Endothelial cell (in vitro differentiated cells): ENCODE measurements at regions not wholly inside any gene's neighbourhood (a gene's known extent, or its start where the extent isn't known, plus 50 kb on each side); places are given as distances from the start of the nearest gene placed in this dataset.
"Not testable (repeated sequence)": the region's sequence is repeated elsewhere in the genome, so short reads cannot be mapped to it uniquely, and the experiment has no call there.

Experiments
- DNase-seq: peaks from one replicate; pipeline ENCODE4 v3.0.0; 2021; ENCODE audit warnings: low spot score
- H3K27ac Mint-ChIP-seq: one replicate; pipeline ENCODE4 v1.8.0; 2021; ENCODE audit warnings: mixed read lengths, inconsistent platforms; ENCODE audit not compliant: unreplicated experiment
- H3K27me3 Mint-ChIP-seq: one replicate; pipeline ENCODE4 v1.8.0; 2021; ENCODE audit warnings: mild to moderate bottlenecking, moderate library complexity, mixed read lengths, inconsistent platforms; ENCODE audit not compliant: unreplicated experiment
- H3K36me3 Mint-ChIP-seq: one replicate; pipeline ENCODE4 v1.8.0; 2021; ENCODE audit warnings: mild to moderate bottlenecking, low read depth, mixed read lengths, inconsistent platforms; ENCODE audit not compliant: unreplicated experiment
- H3K4me1 Mint-ChIP-seq: one replicate; pipeline ENCODE4 v1.8.0; 2021; ENCODE audit warnings: mild to moderate bottlenecking, mixed read lengths, inconsistent platforms; ENCODE audit not compliant: unreplicated experiment
- H3K4me3 Mint-ChIP-seq: one replicate; pipeline ENCODE4 v1.8.0; 2021; ENCODE audit warnings: mild to moderate bottlenecking, mixed read lengths, inconsistent platforms; ENCODE audit not compliant: unreplicated experiment
- H3K9me3 Mint-ChIP-seq: one replicate; pipeline ENCODE4 v1.8.0; 2021; ENCODE audit warnings: mixed read lengths, inconsistent platforms; ENCODE audit not compliant: unreplicated experiment
- CTCF ChIP-seq: fragments of 200-600 bp; sonication (generic); IDR thresholded peaks from one replicate; pipeline ENCODE4 v1.5.0; 2021; ENCODE audit warnings: antibody characterized with exemption; ENCODE audit not compliant: unreplicated experiment

GRCh38 chr2:242075168-242075567, 205.6 kb downstream of the RTP5 start:
- no peaks in the 10 kb centered on the region for H3K9me3 Mint-ChIP-seq
- H3K27ac Mint-ChIP-seq = no peak overlapping the region
- H3K27me3 Mint-ChIP-seq = peaks cover 3% of the 10 kb centered on the region
- H3K36me3 Mint-ChIP-seq = no peaks in the 10 kb centered on the region
- TF ChIP-seq CTCF = no peak
- DNase-seq = no peak
- H3K4me3 Mint-ChIP-seq = no peak overlapping the region
- H3K4me1 Mint-ChIP-seq = no peaks in the 10 kb centered on the region

GRCh38 chr2:242075696-242076095, 206.2 kb downstream of the RTP5 start:
- no peak for TF ChIP-seq CTCF
- Mint-ChIP-seq H3K4me1 (no peaks in the 10 kb centered on the region), H3K27ac (no peak overlapping the region), H3K36me3 (no peaks in the 10 kb centered on the region), H3K27me3 (peaks cover 3% of the 10 kb centered on the region), H3K4me3 (no peak overlapping the region), H3K9me3 (no peaks in the 10 kb centered on the region)
- DNase-seq = no peak

- not testable (repeated sequence) for H3K4me1 Mint-ChIP-seq, H3K36me3 Mint-ChIP-seq, H3K27me3 Mint-ChIP-seq, H3K27ac Mint-ChIP-seq, H3K4me3 Mint-ChIP-seq, DNase-seq, H3K9me3 Mint-ChIP-seq
These were observed 206.7 kb downstream of the RTP5 start for GRCh38 chr2:242076184-242076583.

- H3K4me3 Mint-ChIP-seq, H3K9me3 Mint-ChIP-seq, H3K4me1 Mint-ChIP-seq, H3K27me3 Mint-ChIP-seq, DNase-seq, H3K27ac Mint-ChIP-seq, H3K36me3 Mint-ChIP-seq: not testable (repeated sequence)
These were observed 208.9 kb downstream of the RTP5 start for GRCh38 chr2:242078426-242078825.

GRCh38 chr2:242079792-242080191, 210.3 kb downstream of the RTP5 start:
- H3K4me3 Mint-ChIP-seq, H3K36me3 Mint-ChIP-seq, H3K9me3 Mint-ChIP-seq, DNase-seq, H3K27me3 Mint-ChIP-seq, H3K4me1 Mint-ChIP-seq, H3K27ac Mint-ChIP-seq: not testable (repeated sequence)

- DNase-seq, H3K27me3 Mint-ChIP-seq, H3K27ac Mint-ChIP-seq, H3K36me3 Mint-ChIP-seq, H3K4me3 Mint-ChIP-seq, H3K4me1 Mint-ChIP-seq, H3K9me3 Mint-ChIP-seq: not testable (repeated sequence)
These were observed 211.2 kb downstream of the RTP5 start for GRCh38 chr2:242080575-242081214.

GRCh38 chr2:242084034-242084433, 214.5 kb downstream of the RTP5 start:
- DNase-seq, H3K4me1 Mint-ChIP-seq, H3K9me3 Mint-ChIP-seq, H3K27ac Mint-ChIP-seq, H3K36me3 Mint-ChIP-seq, H3K4me3 Mint-ChIP-seq, H3K27me3 Mint-ChIP-seq: not testable (repeated sequence)

GRCh38 chr2:242085024-242085674, 215.6 kb downstream of the RTP5 start:
- not testable (repeated sequence) for H3K4me3 Mint-ChIP-seq, DNase-seq

More at GRCh38 chr2:242085024-242085674, 215.6 kb downstream of the RTP5 start:
- H3K9me3 Mint-ChIP-seq, H3K4me1 Mint-ChIP-seq, H3K27ac Mint-ChIP-seq, H3K27me3 Mint-ChIP-seq, H3K36me3 Mint-ChIP-seq: not testable (repeated sequence)
